Osteoblast (primary cell): ENCODE measurements at regions not wholly inside any gene's neighbourhood (a gene's known extent, or its start where the extent isn't known, plus 50 kb on each side); places are given as distances from the start of the nearest gene placed in this dataset. TPM values are rescaled to one million over a fixed set of nuclear protein-coding genes. Genes with fewer than 3 reads are reported as not detected.

ENCODE experiments used
- DNase-seq: peaks from one replicate; pipeline ENCODE4 v3.0.0; 2011; ENCODE audit warnings: low spot score, mixed read lengths; ENCODE audit not compliant: insufficient read length; ENCODE audit errors: missing footprints
- H2AFZ ChIP-seq: 2 replicates; pipeline ENCODE4 v1.6.0; 2011; ENCODE audit warnings: mild to moderate bottlenecking, low read length
- H3K27ac ChIP-seq: 2 replicates; pipeline ENCODE4 v1.5.1; 2011; ENCODE audit warnings: mild to moderate bottlenecking, low read depth, low read length, moderate library complexity
- H3K27me3 ChIP-seq: 2 replicates; pipeline ENCODE4 v1.6.0; 2012; ENCODE audit warnings: mild to moderate bottlenecking, control low read depth, inconsistent platforms, low read length, moderate library complexity; ENCODE audit not compliant: insufficient read depth
- H3K36me3 ChIP-seq: 2 replicates; pipeline ENCODE4 v1.5.1; 2011; ENCODE audit warnings: mild to moderate bottlenecking, low read length, control low read depth, moderate library complexity; ENCODE audit not compliant: insufficient read depth
- H3K4me1 ChIP-seq: 2 replicates; pipeline ENCODE4 v1.5.1; 2011; ENCODE audit warnings: mild to moderate bottlenecking, low read length, control low read depth, moderate library complexity; ENCODE audit not compliant: insufficient read depth
- H3K4me2 ChIP-seq: 2 replicates; pipeline ENCODE4 v1.6.0; 2011; ENCODE audit warnings: mild to moderate bottlenecking, low read length; ENCODE audit not compliant: insufficient read depth
- H3K4me3 ChIP-seq: fragments of 200-600 bp; sonication (generic); 3 replicates; pipeline ENCODE4 v1.5.1; 2012; ENCODE audit warnings: mild to moderate bottlenecking, low read length, inconsistent platforms; ENCODE audit not compliant: insufficient read depth
- H3K79me2 ChIP-seq: 2 replicates; pipeline ENCODE4 v1.6.0; 2012; ENCODE audit warnings: mild to moderate bottlenecking, low read length, control low read depth, inconsistent platforms; ENCODE audit not compliant: insufficient read depth
- H3K9me3 ChIP-seq: 2 replicates; pipeline ENCODE4 v1.5.1; 2011; ENCODE audit warnings: low read depth, low read length, control low read depth
- H4K20me1 ChIP-seq: 2 replicates; pipeline ENCODE4 v1.6.0; 2012; ENCODE audit warnings: mild to moderate bottlenecking, low read length, control low read depth; ENCODE audit not compliant: insufficient read depth
- small RNA-seq: library from RNA; depleted of rRNA; stranded (forward); fragments of <200 nt; gene quantifications from one replicate; pipeline ENCODE3, GENCODE V24; 2012
- TF ChIP-seq, protein P1 (sequence below): IDR thresholded peaks from 2 replicates; pipeline ENCODE4 v1.5.1; 2011; ENCODE audit warnings: mild to moderate bottlenecking, low read depth, low read length, moderate library complexity; ENCODE audit errors: extremely low read depth

- Histone ChIP-seq H3K79me2 (no peaks in the 10 kb centered on the region), H2AFZ (no peak overlapping the region)
- DNase-seq, result no peak
These were observed 62.9 kb upstream of the IZUMO3 start for GRCh38 chr9:24608599-24608998.

DNA sequence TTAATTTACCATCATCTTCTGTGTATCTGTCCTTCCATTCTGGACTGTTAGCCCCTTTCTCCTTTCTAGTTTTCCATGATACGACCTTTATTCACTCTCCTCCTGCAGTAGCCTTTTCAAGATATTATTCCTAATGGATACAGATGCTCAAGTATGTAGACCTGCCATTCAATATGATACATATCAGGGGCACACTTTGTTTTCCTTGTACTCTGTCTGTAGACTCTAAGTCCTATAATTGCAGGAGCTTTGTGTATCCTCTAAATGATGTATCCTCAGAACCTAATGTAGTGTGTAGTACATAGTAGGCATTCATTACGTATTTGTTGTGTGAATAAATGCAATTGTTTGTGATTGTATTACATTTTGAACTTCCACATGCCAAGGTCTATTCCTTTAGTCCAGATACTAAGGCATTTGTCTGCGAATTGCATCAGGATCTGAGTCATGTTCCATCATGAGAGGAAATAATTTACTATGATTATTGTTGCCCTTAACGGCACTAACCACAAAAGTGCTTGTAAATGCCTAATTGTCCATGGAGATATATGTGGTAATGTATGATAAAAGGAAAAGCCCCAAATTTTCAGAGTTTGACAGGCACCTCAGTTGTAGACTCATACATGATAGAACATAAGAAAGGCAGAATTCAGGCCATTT lies 57.1 kb upstream of the IZUMO3 start:
- Histone ChIP-seq H2AFZ (no peak overlapping the region), H3K4me2 (no peak overlapping the region), H3K36me3 (no peaks in the 10 kb centered on the region), H3K9me3 (no peaks in the 10 kb centered on the region), H3K27me3 (no peaks in the 10 kb centered on the region), H3K4me3 (no peak overlapping the region), H3K79me2 (no peaks in the 10 kb centered on the region), H4K20me1 (no peaks in the 10 kb centered on the region), H3K27ac (no peak overlapping the region), H3K4me1 (no peaks in the 10 kb centered on the region)
- TF ChIP-seq, protein P1, sequence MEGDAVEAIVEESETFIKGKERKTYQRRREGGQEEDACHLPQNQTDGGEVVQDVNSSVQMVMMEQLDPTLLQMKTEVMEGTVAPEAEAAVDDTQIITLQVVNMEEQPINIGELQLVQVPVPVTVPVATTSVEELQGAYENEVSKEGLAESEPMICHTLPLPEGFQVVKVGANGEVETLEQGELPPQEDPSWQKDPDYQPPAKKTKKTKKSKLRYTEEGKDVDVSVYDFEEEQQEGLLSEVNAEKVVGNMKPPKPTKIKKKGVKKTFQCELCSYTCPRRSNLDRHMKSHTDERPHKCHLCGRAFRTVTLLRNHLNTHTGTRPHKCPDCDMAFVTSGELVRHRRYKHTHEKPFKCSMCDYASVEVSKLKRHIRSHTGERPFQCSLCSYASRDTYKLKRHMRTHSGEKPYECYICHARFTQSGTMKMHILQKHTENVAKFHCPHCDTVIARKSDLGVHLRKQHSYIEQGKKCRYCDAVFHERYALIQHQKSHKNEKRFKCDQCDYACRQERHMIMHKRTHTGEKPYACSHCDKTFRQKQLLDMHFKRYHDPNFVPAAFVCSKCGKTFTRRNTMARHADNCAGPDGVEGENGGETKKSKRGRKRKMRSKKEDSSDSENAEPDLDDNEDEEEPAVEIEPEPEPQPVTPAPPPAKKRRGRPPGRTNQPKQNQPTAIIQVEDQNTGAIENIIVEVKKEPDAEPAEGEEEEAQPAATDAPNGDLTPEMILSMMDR, result no peak
- DNase-seq, result no peak

More at GRCh38 chr9:24608599-24608998, 62.9 kb upstream of the IZUMO3 start:
- no peaks in the 10 kb centered on the region for H3K4me1 ChIP-seq
- H3K4me2 ChIP-seq, result no peak overlapping the region
- TF ChIP-seq, protein P1, result no peak
- no peak overlapping the region for H3K27ac ChIP-seq
- no peaks in the 10 kb centered on the region for H3K36me3 ChIP-seq
- H3K27me3 ChIP-seq, result no peaks in the 10 kb centered on the region
- H3K9me3 ChIP-seq, result no peaks in the 10 kb centered on the region
- H3K4me3 ChIP-seq, result no peak overlapping the region
- H4K20me1 ChIP-seq, result no peaks in the 10 kb centered on the region

Small RNA genes in the stretch of these regions (small RNA-seq; reads per million reads assigned to genes)
- gene RMRPP5, result not detected
